Heart left ventricle (tissue), 16 donors: ENCODE measurements at regions not wholly inside any gene's neighbourhood (a gene's known extent, or its start where the extent isn't known, plus 50 kb on each side); places are given as distances from the start of the nearest gene placed in this dataset.
A peak's percentile ranks its signal among the peaks of the same experiment; 100 is the strongest.

Experiments used
- ATAC-seq, 4 donors: fragments of 200-7000 bp; cut with Tn5 transposase; one replicate each; pipeline ENCODE4 v1.9.1; 2020 to 2022; ENCODE audit warnings: moderate library complexity in 4 of 4, mild to moderate bottlenecking in 3 of 4, moderate number of reproducible peaks in 1 of 4
- DNase-seq, 5 donors: peaks; one replicate each; pipeline ENCODE4 v3.0.0-alpha.2; 2020
- H3K27ac ChIP-seq, 12 donors: fragments of 200-600 bp; sonication (generic) in 4 of 12; one replicate each; pipeline versions ENCODE4 v1.5.0 to v1.8.0; 2016 to 2022; ENCODE audit warnings: mild to moderate bottlenecking in 2 of 12
- H3K27me3 ChIP-seq, 9 donors: fragments of 200-600 bp; sonication (generic) in 2 of 9; one replicate each; pipeline versions ENCODE4 v1.5.1 to v1.8.0; 2016 to 2022; ENCODE audit warnings: mild to moderate bottlenecking in 3 of 9
- H3K36me3 ChIP-seq, 9 donors: fragments of 200-600 bp; sonication (generic) in 2 of 9; one replicate each; pipeline versions ENCODE4 v1.5.0 to v1.8.0; 2018 to 2022; ENCODE audit warnings: mild to moderate bottlenecking in 2 of 9
- H3K4me1 ChIP-seq, 12 donors: fragments of 200-600 bp; sonication (generic) in 4 of 12; one replicate each; pipeline versions ENCODE4 v1.5.0 to v1.8.0; 2016 to 2022; ENCODE audit warnings: mild to moderate bottlenecking in 3 of 12
- H3K4me3 ChIP-seq, 12 donors: fragments of 200-600 bp; sonication (generic) in 4 of 12; one replicate each; pipeline versions ENCODE4 v1.5.0 to v1.8.0; 2017 to 2022; ENCODE audit warnings: mild to moderate bottlenecking in 9 of 12, moderate library complexity in 4 of 12
- H3K9me3 ChIP-seq, 12 donors: fragments of 200-600 bp; sonication (generic) in 4 of 12; one replicate each; pipeline versions ENCODE4 v1.5.0 to v1.8.0; 2016 to 2022; ENCODE audit warnings: mild to moderate bottlenecking in 1 of 12
- POLR2A ChIP-seq, 2 donors: fragments of 450-650 bp; IDR thresholded peaks; one replicate each; pipeline ENCODE4 v1.6.1; 2017; ENCODE audit warnings: antibody characterized with exemption in 2 of 2, mild to moderate bottlenecking in 2 of 2, moderate library complexity in 2 of 2
- WGBS, 4 donors: extraction: QIAGEN DNeasy Blood & Tissue Kit in 2 of 4; methylation state at CpG; one replicate each; pipeline versions ENCODE4 v1.1.5 to v1.1.7; 2013 to 2018; 5-methylcytosine and 5-hydroxymethylcytosine counted together
- intact Hi-C, 10 donors: fragments of 100-400 bp; cut with DNase I; formaldehyde crosslinking; loops; one replicate each; pipeline versions ENCODE4 v1.11.1 to v1.14.2; 2022
- TF ChIP-seq, protein P1 (sequence below), 12 donors: fragments of 200-600 bp; sonication (generic) in 4 of 12; IDR thresholded peaks; one replicate each; pipeline versions ENCODE4 v1.5.0 to v1.8.0; 2018 to 2022; ENCODE audit warnings: antibody characterized with exemption in 12 of 12, mild to moderate bottlenecking in 5 of 12
- donor health status: ischemic (EF 13 %, LVEDD 7.1; RV severe dilation, severe dysfunction).
- donor health status: healthy with polysubstance abuse.
- donor health status: DM: no; HTN: yes; CAD: no.
- donor health status: DM: no; HTN: no; CAD: no.
- donor health status: ischemic (EF 25% LVEDD 6.9; RV normal size, moderate dysfunction).
- donor health status: ischemic (EF 25% LVEDD 5.7; RV mildly dilated, moderate dysfunction).
- donor health status: healthy.
- donor health status: DM: yes; HTN: yes; CAD: no.
- donor health status: ischemic (EF 35%, LVEDD 5.7; RV mildly dilated, moderate dysfunction).
- donor health status: nonischemic (EF 11% LVEDD 7.7; RV severe dilation, severe dysfunction).
- donor health status: DM: yes; HTN: yes; CAD: no.
- donor health status: PGD.
- donor health status: ischemic (EF 29% LVEDD 5.4; RV normal size, mild dysfunction).
- donor health status: nonischemic (EF 23%, LVEDD 6.1; RV moderate dilation, normal function).

DNA sequence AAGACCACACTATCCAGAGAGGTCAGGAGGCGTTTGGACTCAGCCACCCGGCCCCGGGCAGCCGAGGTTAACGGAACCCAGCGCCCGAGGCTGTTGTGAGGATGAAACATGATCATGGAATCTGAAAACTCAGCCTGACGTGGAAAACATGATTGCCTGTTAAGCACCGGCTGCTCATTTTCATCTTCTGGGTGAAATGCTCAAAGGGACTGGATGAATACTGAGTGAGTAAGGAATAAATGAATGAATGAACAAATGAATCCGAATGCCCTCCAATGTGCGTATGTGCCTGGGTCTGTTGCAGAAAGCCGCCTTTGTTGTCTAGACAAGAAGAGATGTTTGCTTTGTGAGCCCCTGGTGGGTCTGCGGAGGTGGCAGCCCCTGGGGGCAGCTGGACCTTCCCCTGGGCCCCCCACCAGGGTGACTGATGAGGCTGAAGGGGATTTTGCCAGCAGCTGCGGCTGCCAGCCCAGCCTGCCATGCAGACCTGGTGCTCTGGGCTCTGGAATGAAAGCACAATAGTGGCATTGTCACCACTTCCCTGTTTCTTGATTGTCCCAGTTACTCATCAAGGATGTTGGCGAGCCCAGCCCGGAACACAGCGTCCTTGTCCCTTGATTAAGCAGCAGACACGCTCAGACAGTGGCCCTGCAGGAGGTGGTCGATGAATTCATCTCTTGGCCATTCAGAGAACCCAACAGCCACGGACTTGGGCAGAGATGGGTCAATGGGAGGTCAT, 211.1 kb downstream of the ANKRD60 start:
- Histone ChIP-seq H3K27ac (peak overlapping the region in 1 of 12 donors; percentile 38), H3K36me3 (no peaks in the 10 kb centered on the region), H3K4me3 (no peak overlapping the region), H3K4me1 (peaks cover 0 to 30% (median 16%) of the 10 kb centered on the region in 12 donors), H3K9me3 (peaks cover 0 to 8% (median 0%) of the 10 kb centered on the region in 12 donors), H3K27me3 (no peaks in the 10 kb centered on the region)
- WGBS, 4 donors: 73 to 79% (median 76%) methylated on average over 19 to 20 of the region's 20 CpGs
- ATAC-seq (peak in 3 of 4 donors; percentile 12 to 34 (median 31)), DNase-seq (peak in 2 of 5 donors; percentile 7 to 54)
- intact Hi-C loops: no loop called here
- no peak for TF ChIP-seq POLR2A (IDR thresholded peaks at IDR 0.05)
- TF ChIP-seq, protein P1, sequence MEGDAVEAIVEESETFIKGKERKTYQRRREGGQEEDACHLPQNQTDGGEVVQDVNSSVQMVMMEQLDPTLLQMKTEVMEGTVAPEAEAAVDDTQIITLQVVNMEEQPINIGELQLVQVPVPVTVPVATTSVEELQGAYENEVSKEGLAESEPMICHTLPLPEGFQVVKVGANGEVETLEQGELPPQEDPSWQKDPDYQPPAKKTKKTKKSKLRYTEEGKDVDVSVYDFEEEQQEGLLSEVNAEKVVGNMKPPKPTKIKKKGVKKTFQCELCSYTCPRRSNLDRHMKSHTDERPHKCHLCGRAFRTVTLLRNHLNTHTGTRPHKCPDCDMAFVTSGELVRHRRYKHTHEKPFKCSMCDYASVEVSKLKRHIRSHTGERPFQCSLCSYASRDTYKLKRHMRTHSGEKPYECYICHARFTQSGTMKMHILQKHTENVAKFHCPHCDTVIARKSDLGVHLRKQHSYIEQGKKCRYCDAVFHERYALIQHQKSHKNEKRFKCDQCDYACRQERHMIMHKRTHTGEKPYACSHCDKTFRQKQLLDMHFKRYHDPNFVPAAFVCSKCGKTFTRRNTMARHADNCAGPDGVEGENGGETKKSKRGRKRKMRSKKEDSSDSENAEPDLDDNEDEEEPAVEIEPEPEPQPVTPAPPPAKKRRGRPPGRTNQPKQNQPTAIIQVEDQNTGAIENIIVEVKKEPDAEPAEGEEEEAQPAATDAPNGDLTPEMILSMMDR (IDR thresholded peaks at IDR 0.05): no peak

DNA sequence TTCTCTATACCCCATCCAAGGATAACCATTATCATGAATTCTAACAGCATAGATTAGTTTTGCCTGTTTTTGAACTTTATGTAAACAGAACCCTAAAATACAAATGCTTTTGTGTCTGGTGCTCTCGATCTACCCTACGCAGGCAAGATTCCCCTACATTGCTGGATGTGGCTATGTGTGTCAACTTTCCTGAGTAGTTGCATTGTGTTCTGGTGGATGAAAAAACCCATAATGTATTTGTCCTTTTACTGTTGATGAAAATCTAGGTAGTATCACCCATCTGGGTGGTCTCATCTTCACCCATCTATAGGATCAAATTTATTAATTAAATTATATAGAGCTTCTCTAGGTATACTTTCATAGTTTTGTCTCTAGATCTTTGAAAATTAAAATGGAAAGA, 211.7 kb downstream of the ANKRD60 start:
- Histone ChIP-seq H3K4me3 (no peak overlapping the region), H3K4me1 (peaks cover 0 to 27% (median 16%) of the 10 kb centered on the region in 12 donors), H3K27ac (peak overlapping the region in 1 of 12 donors; percentile 38), H3K27me3 (no peaks in the 10 kb centered on the region), H3K36me3 (no peaks in the 10 kb centered on the region), H3K9me3 (peaks cover 0 to 8% (median 0%) of the 10 kb centered on the region in 12 donors)
- intact Hi-C loops: no loop called here
- ATAC-seq: no peak
- no peak for TF ChIP-seq POLR2A (IDR thresholded peaks at IDR 0.05)
- TF ChIP-seq, protein P1 (IDR thresholded peaks at IDR 0.05): no peak
- no peak for DNase-seq
- 88 to 95% (median 92%) methylated on average over 2 of the region's 2 CpGs for WGBS, 4 donors

GRCh38 chr20:58014628-58015315, 213.7 kb downstream of the ANKRD60 start:
- no peak overlapping the region for H3K27ac ChIP-seq
- intact Hi-C loops: no loop called here
- H3K27me3 ChIP-seq: no peaks in the 10 kb centered on the region
- 80 to 87% (median 85%) methylated on average over 5 of the region's 5 CpGs for WGBS, 4 donors
- DNase-seq (peak in 1 of 5 donors; percentile 1), ATAC-seq (no peak)
- H3K4me3 ChIP-seq: no peak overlapping the region
- peaks cover 0 to 7% (median under 1%) of the 10 kb centered on the region in 12 donors for H3K4me1 ChIP-seq
- H3K9me3 ChIP-seq: peaks cover 0 to 8% (median 0%) of the 10 kb centered on the region in 12 donors
- H3K36me3 ChIP-seq: no peaks in the 10 kb centered on the region
- TF ChIP-seq, protein P1 (IDR thresholded peaks at IDR 0.05): no peak
- no peak for TF ChIP-seq POLR2A (IDR thresholded peaks at IDR 0.05)
